ENCODE measurements at regions not wholly inside any gene's neighbourhood (a gene's known extent, or its start where the extent isn't known, plus 50 kb on each side); places are given as distances from the start of the nearest gene placed in this dataset.

DNA sequence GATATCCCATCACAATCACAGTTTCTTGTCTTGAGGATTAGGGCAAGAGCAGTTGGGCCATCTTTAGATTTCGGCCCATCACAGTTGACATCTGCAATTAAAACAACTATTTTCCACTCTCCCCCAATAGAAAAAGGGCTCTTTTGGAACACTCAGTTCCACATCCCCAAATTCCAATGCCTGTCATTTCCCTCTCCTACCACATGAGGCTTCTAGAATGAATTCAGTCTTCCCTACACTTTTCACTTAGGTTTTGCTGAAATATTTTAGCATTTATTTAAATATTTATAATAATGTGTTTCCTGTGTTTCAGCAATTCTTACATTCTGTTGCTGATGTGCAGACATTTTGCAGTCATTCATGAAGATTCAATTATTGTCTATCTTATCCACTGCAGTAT, 118.4 kb downstream of the COX18 start:
- no peaks in the 10 kb centered on the region for H3K36me3 ChIP-seq (ENCODE audit: low read depth)
- CTCF ChIA-PET: no interaction called here
- no peaks in the 10 kb centered on the region for H3K27me3 ChIP-seq (ENCODE audit: insufficient read depth, low read depth)
- H3K79me2 ChIP-seq (ENCODE audit: low read depth): no peaks in the 10 kb centered on the region
- DNase-seq: no peak
- intact Hi-C loops (cut with micrococcal nuclease; ENCODE audit: unreplicated experiment): no loop called here
- no peaks in the 10 kb centered on the region for H3K9me2 ChIP-seq (ENCODE audit: insufficient read depth)
- POLR2A ChIA-PET (ENCODE audit: unreplicated experiment): no interaction called here
- H3K4me3 ChIP-seq: no peak overlapping the region
- H3K27ac ChIP-seq: no peak overlapping the region
- no peak overlapping the region for H3K4me2 ChIP-seq
- no TSS peak for BruUV-seq (replicated peaks)
- H3K4me1 ChIP-seq (replicated peaks; ENCODE audit: insufficient read depth): no peaks in the 10 kb centered on the region
- no peak; the same call in 1 of the 2 replicates for TF ChIP-seq CTCF (conservative IDR thresholded peaks at IDR 0.05)
- no peak for TF ChIP-seq EZH2 (IDR thresholded peaks at IDR 0.05; ENCODE audit: low read depth)
- H3K9me3 ChIP-seq (ENCODE audit: insufficient read depth, low read depth): no peaks in the 10 kb centered on the region
- no peak overlapping the region for H2AFZ ChIP-seq
- no peaks in the 10 kb centered on the region for H3F3A ChIP-seq (ENCODE audit: insufficient read depth, low read depth)
- H4K20me1 ChIP-seq (ENCODE audit: insufficient read depth): no peaks in the 10 kb centered on the region

DNA sequence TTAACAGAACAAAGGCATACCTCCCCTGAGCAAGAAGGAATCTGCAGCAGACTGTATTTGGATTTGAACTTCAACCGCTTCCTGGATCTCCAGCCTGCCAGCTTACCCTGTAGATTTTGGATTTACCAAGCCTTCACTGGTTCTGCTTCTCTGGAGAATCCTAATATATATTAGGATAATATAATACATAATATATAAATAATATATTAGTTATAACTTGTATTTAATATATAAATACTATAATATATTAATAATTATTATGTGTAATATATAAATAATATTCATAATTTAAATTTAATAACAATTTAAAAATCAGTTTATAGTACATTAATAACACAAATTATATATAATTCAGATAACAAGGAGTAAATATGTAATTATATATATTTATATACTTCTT, 121.4 kb downstream of the COX18 start:
- no peaks in the 10 kb centered on the region for H3K9me3 ChIP-seq (ENCODE audit: insufficient read depth, low read depth)
- no TSS peak for BruUV-seq (replicated peaks)
- CTCF ChIA-PET: no interaction called here
- no peaks in the 10 kb centered on the region for H3K4me1 ChIP-seq (replicated peaks; ENCODE audit: insufficient read depth)
- H3K4me3 ChIP-seq: no peak overlapping the region
- no peak overlapping the region for H3K27ac ChIP-seq
- no peaks in the 10 kb centered on the region for H3K9me2 ChIP-seq (ENCODE audit: insufficient read depth)
- intact Hi-C loops (cut with micrococcal nuclease; ENCODE audit: unreplicated experiment): no loop called here
- H3K27me3 ChIP-seq (ENCODE audit: insufficient read depth, low read depth): no peaks in the 10 kb centered on the region
- no peak overlapping the region for H3K4me2 ChIP-seq
- no peaks in the 10 kb centered on the region for H3F3A ChIP-seq (ENCODE audit: insufficient read depth, low read depth)
- DNase-seq: no peak
- no peak overlapping the region for H2AFZ ChIP-seq
- TF ChIP-seq CTCF (conservative IDR thresholded peaks at IDR 0.05): no peak
- TF ChIP-seq EZH2 (IDR thresholded peaks at IDR 0.05; ENCODE audit: low read depth): no peak
- POLR2A ChIA-PET (ENCODE audit: unreplicated experiment): no interaction called here
- H3K79me2 ChIP-seq (ENCODE audit: low read depth): no peaks in the 10 kb centered on the region
- no peaks in the 10 kb centered on the region for H3K36me3 ChIP-seq (ENCODE audit: low read depth)
- no peaks in the 10 kb centered on the region for H4K20me1 ChIP-seq (ENCODE audit: insufficient read depth)

GRCh38 chr4:72945719-72946336, 123.7 kb downstream of the COX18 start:
- ChIA-PET CTCF (no interaction called here), POLR2A (ENCODE audit: unreplicated experiment) (no interaction called here)
- BruUV-seq (replicated peaks): no TSS peak
- Histone ChIP-seq H3K4me1 (replicated peaks; ENCODE audit: insufficient read depth) (no peaks in the 10 kb centered on the region), H3K79me2 (ENCODE audit: low read depth) (no peaks in the 10 kb centered on the region), H3K9me2 (ENCODE audit: insufficient read depth) (no peaks in the 10 kb centered on the region), H3F3A (ENCODE audit: insufficient read depth, low read depth) (no peaks in the 10 kb centered on the region), H3K27me3 (ENCODE audit: insufficient read depth, low read depth) (no peaks in the 10 kb centered on the region), H4K20me1 (ENCODE audit: insufficient read depth) (no peaks in the 10 kb centered on the region), H3K27ac (no peak overlapping the region), H3K9me3 (ENCODE audit: insufficient read depth, low read depth) (no peaks in the 10 kb centered on the region), H2AFZ (no peak overlapping the region), H3K4me3 (no peak overlapping the region), H3K4me2 (no peak overlapping the region), H3K36me3 (ENCODE audit: low read depth) (no peaks in the 10 kb centered on the region)
- DNase-seq: no peak
- no peak for TF ChIP-seq CTCF (conservative IDR thresholded peaks at IDR 0.05)
- TF ChIP-seq EZH2 (IDR thresholded peaks at IDR 0.05; ENCODE audit: low read depth): no peak
- intact Hi-C loops (cut with micrococcal nuclease; ENCODE audit: unreplicated experiment): no loop called here
